Stomach (tissue), 4 donors: ENCODE measurements at regions not wholly inside any gene's neighbourhood (a gene's known extent, or its start where the extent isn't known, plus 50 kb on each side); places are given as distances from the start of the nearest gene placed in this dataset.
"Not testable (repeated sequence)": the region's sequence is repeated elsewhere in the genome, so short reads cannot be mapped to it uniquely, and the experiment has no call there.

Experiments used
- CTCF ChIP-seq, 7 experiments: fragments of 450-650 bp in 4 of 7; fragments of 200-600 bp in 3 of 7; sonication (generic) in 3 of 7; IDR thresholded peaks; one replicate each; pipeline ENCODE4 v1.5.1; 2016 to 2019; ENCODE audit warnings: antibody characterized with exemption in 7 of 7, control low read depth in 2 of 7, mild to moderate bottlenecking in 1 of 7
- EP300 ChIP-seq: sonication (generic); formaldehyde crosslinking; IDR thresholded peaks from one replicate; pipeline ENCODE4 v1.6.1; 2017; ENCODE audit warnings: antibody characterized with exemption
- POLR2A ChIP-seq, 4 donors: fragments of 450-650 bp; IDR thresholded peaks; one replicate each; pipeline ENCODE4 v1.6.1; 2016; ENCODE audit warnings: antibody characterized with exemption in 4 of 4, control low read depth in 2 of 4, mild to moderate bottlenecking in 1 of 4, moderate library complexity in 1 of 4

DNA sequence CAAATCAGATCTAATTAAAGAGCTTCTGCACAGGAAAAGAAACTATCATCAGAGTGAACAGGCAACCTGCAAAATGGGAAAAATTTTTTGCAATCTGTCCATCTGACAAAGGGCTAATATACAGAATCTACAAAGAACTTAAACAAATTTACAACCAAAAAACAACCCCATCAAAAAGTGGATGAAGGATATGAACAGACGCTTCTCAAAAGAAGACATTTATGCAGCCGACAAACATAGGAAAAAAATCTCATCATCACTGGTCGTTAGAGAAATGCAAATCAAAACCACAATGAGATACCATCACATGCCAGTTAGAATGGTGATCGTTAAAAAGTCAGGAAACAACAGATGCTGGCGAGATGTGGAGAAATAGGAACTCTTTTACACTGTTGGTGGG lies 169.9 kb upstream of the ZNF608 start:
- not testable (repeated sequence) for TF ChIP-seq POLR2A (IDR thresholded peaks at IDR 0.05); CTCF (IDR thresholded peaks at IDR 0.05); EP300
